HepG2 (cell line): ENCODE measurements at regions not wholly inside any gene's neighbourhood (a gene's known extent, or its start where the extent isn't known, plus 50 kb on each side); places are given as distances from the start of the nearest gene placed in this dataset.

Source experiments
- ATAC-seq: fragments of 200-7000 bp; cut with Tn5 transposase; 3 replicates; pipeline ENCODE4 v1.9.1; 2020; ENCODE audit warnings: mild to moderate bottlenecking, moderate library complexity
- BruUV-seq: library from RNA; stranded (reverse); fragments of 400-500 nt; replicated peaks from 2 replicates; lab custom pipeline; 2021; lab: Mats Ljungman, UMichigan
- CTCF ChIA-PET: fragments of 300-600 bp; formaldehyde crosslinking; extraction: SDS; loops from one replicate; lab custom pipeline; 2021; ENCODE audit warnings: low total read pairs, inconsistent platforms, low intra/inter-chr PET ratio; lab: Yijun Ruan, JAX
- POLR2A ChIA-PET: fragments of 350-600 bp; sonication (Branson Sonifier 250); formaldehyde crosslinking; loops from one replicate; lab custom pipeline; 2020; ENCODE audit warnings: antibody characterized with exemption, inconsistent platforms; lab: Yijun Ruan, JAX
- DNase-seq: peaks from one replicate; pipeline ENCODE4 v3.0.0-alpha.2; 2015; ENCODE audit warnings: low spot score
- FAIRE-seq: peaks from 3 replicates; lab custom pipeline; 2011; peaks lifted over from hg19 to GRCh38; lab: Jason Lieb, UNC
- H2AFZ ChIP-seq: one replicate; pipeline ENCODE4 v1.6.1; 2011; ENCODE audit warnings: low read length, inconsistent platforms
- H3K27ac ChIP-seq: fragments of 300-600 bp; 3 replicates; pipeline ENCODE4 v1.8.0; 2011; ENCODE audit warnings: mixed run types, mild to moderate bottlenecking, mixed read lengths, low read length, inconsistent platforms; ENCODE audit not compliant: insufficient read depth; ENCODE audit errors: extremely low read length
- H3K27me3 ChIP-seq, 2 experiments: fragments of 200-600 bp in 1 of 2; 2 replicates in 1 of 2; 3 replicates in 1 of 2; pipeline versions ENCODE4 v1.6.0 to v1.8.0; 2011; ENCODE audit warnings: low read length in 2 of 2, mild to moderate bottlenecking in 2 of 2, moderate library complexity in 2 of 2, inconsistent platforms in 1 of 2; ENCODE audit not compliant: insufficient read depth in 2 of 2, control insufficient read depth in 1 of 2
- H3K36me3 ChIP-seq, 2 experiments: fragments of 200-600 bp in 1 of 2; replicated peaks in 1 of 2; 2 replicates in 1 of 2; 3 replicates in 1 of 2; pipeline versions ENCODE4 v1.5.1 to v1.8.0; 2011; ENCODE audit warnings: low read length in 2 of 2, inconsistent platforms in 1 of 2; ENCODE audit not compliant: insufficient read depth in 2 of 2, control insufficient read depth in 1 of 2
- H3K4me1 ChIP-seq: 2 replicates; pipeline ENCODE4 v1.5.1; 2012; ENCODE audit warnings: low read length, inconsistent platforms; ENCODE audit not compliant: insufficient read depth
- H3K4me2 ChIP-seq: 2 replicates; pipeline ENCODE4 v1.6.0; 2011; ENCODE audit warnings: low read depth, low read length, inconsistent platforms
- H3K4me3 ChIP-seq, 3 experiments: fragments of 200-600 bp in 1 of 3; sonication (generic), shearing (Covaris generic) in 1 of 3; replicated peaks in 1 of 3; 2 replicates each; pipeline ENCODE4 v1.5.1; 2011 to 2016; ENCODE audit warnings: low read length in 3 of 3, inconsistent platforms in 2 of 3, low read depth in 2 of 3, mild to moderate bottlenecking in 2 of 3, control low read depth in 1 of 3, mixed read lengths in 1 of 3; ENCODE audit not compliant: insufficient read depth in 1 of 3
- H3K79me2 ChIP-seq: one replicate; pipeline ENCODE4 v1.6.1; 2011; ENCODE audit warnings: low read length, inconsistent platforms; ENCODE audit not compliant: insufficient read depth
- H3K9ac ChIP-seq: 2 replicates; pipeline ENCODE4 v1.6.0; 2011; ENCODE audit warnings: mild to moderate bottlenecking, low read depth, low read length, inconsistent platforms; ENCODE audit not compliant: insufficient read depth
- H3K9me3 ChIP-seq: 2 replicates; pipeline ENCODE4 v1.5.1; 2012; ENCODE audit warnings: mild to moderate bottlenecking, low read length
- H4K20me1 ChIP-seq: 2 replicates; pipeline ENCODE4 v1.6.0; 2011; ENCODE audit warnings: inconsistent platforms, mild to moderate bottlenecking, low read length, moderate library complexity; ENCODE audit not compliant: insufficient read depth
- ARID3A ChIP-seq: IDR thresholded peaks from 2 replicates; pipeline ENCODE4 v1.6.1; 2012; ENCODE audit warnings: low read depth, low read length, improper control_type of control experiment
- BATF2 ChIP-seq: sonication (generic); formaldehyde crosslinking; IDR thresholded peaks from 2 replicates; pipeline ENCODE4 v1.8.0; 2022; ENCODE audit warnings: mild to moderate bottlenecking, missing genetic modification reagents, moderate library complexity
- MLX ChIP-seq: IDR thresholded peaks from 2 replicates; pipeline ENCODE4 v1.6.1; 2016
- NCOA5 ChIP-seq: sonication (generic); formaldehyde crosslinking; IDR thresholded peaks from 2 replicates; pipeline ENCODE4 v1.4.0; 2020; ENCODE audit warnings: missing genetic modification reagents
- PCBP1 ChIP-seq: fragments of 200-400 bp; formaldehyde crosslinking; IDR thresholded peaks from 2 replicates; pipeline ENCODE4 v1.6.1; 2017; ENCODE audit warnings: mild to moderate bottlenecking, low read depth, low read length, borderline replicate concordance
- RXRB ChIP-seq: IDR thresholded peaks from 2 replicates; pipeline ENCODE4 v1.6.1; 2016; ENCODE audit warnings: borderline replicate concordance, missing genetic modification reagents, missing compliant biosample characterization
- SSRP1 ChIP-seq: IDR thresholded peaks from 2 replicates; pipeline ENCODE4 v1.6.1; 2016; ENCODE audit warnings: control low read depth
- U2AF1 ChIP-seq: fragments of 200-400 bp; formaldehyde crosslinking; optimal IDR thresholded peaks from 2 replicates; pipeline ENCODE3; 2017; ENCODE audit warnings: mild to moderate bottlenecking, low read depth, low read length
- XBP1 ChIP-seq: sonication (generic); formaldehyde crosslinking; IDR thresholded peaks from 2 replicates; pipeline ENCODE4 v1.5.0; 2020; ENCODE audit warnings: missing genetic modification reagents
- ZFP62 ChIP-seq: sonication (generic); formaldehyde crosslinking; IDR thresholded peaks from 2 replicates; pipeline ENCODE4 v1.4.0; 2020; ENCODE audit warnings: missing genetic modification reagents
- ZNF282 ChIP-seq: fragments of 450-650 bp; IDR thresholded peaks from 2 replicates; pipeline ENCODE4 v1.6.1; 2018; ENCODE audit not compliant: partially characterized antibody
- ZNF383 ChIP-seq: sonication (generic); formaldehyde crosslinking; IDR thresholded peaks from 2 replicates; pipeline ENCODE4 v1.4.0; 2020; ENCODE audit warnings: missing genetic modification reagents, mild to moderate bottlenecking, borderline replicate concordance
- ZNF549 ChIP-seq: sonication (generic); formaldehyde crosslinking; IDR thresholded peaks from 2 replicates; pipeline ENCODE4 v1.5.0; 2020; ENCODE audit warnings: missing genetic modification reagents
- ZNF768 ChIP-seq: sonication (generic); formaldehyde crosslinking; IDR thresholded peaks from 2 replicates; pipeline ENCODE4 v1.4.0; 2020; ENCODE audit warnings: missing genetic modification reagents
- ZNF879 ChIP-seq: sonication (generic); formaldehyde crosslinking; IDR thresholded peaks from 2 replicates; pipeline ENCODE4 v1.8.1; 2023; ENCODE audit warnings: missing genetic modification reagents
- ZSCAN9 ChIP-seq: IDR thresholded peaks from 2 replicates; pipeline ENCODE4 v1.6.1; 2016; ENCODE audit warnings: borderline replicate concordance
- WGBS: methylation state at CpG from one replicate; pipeline ENCODE4 v1.1.6; 2017; ENCODE audit warnings: low lambda C conversion rate; 5-methylcytosine and 5-hydroxymethylcytosine counted together
- in situ Hi-C: cut with HindIII; loops from 2 replicates; pipeline ENCODE4 v1.10.0; 2017; ENCODE audit warnings: low pct_unique_long_range_greater_than_20kb; ENCODE audit not compliant: extremely low pct_ligation_motif_present
- intact Hi-C: fragments of 100-400 bp; cut with micrococcal nuclease; formaldehyde crosslinking; loops from one replicate; pipeline ENCODE4 v1.10.0; 2022; ENCODE audit not compliant: unreplicated experiment
- TF ChIP-seq, protein P1 (sequence below): sonication (generic); formaldehyde crosslinking; IDR thresholded peaks from 2 replicates; pipeline ENCODE4 v1.4.0; 2020; ENCODE audit warnings: mild to moderate bottlenecking, low read depth, missing genetic modification reagents

- no peaks in the 10 kb centered on the region for H4K20me1 ChIP-seq
- H3K27me3 ChIP-seq: no peaks in the 10 kb centered on the region
- intact Hi-C loops (no loop called here), in situ Hi-C loops (loop anchor here (10.0 kb wide), 1 partner anchor 153 kb away; no protein-coding TSS in a partner anchor)
- ChIA-PET POLR2A (no interaction called here), CTCF (no interaction called here)
- no TSS peak for BruUV-seq
- H3K79me2 ChIP-seq: peaks cover 5% of the 10 kb centered on the region
- FAIRE-seq: no peak
- H3K4me2 ChIP-seq: no peak overlapping the region
- no peak overlapping the region for H3K4me3 ChIP-seq
- WGBS: 95% methylated on average over 4 of the region's 4 CpGs
- H3K36me3 ChIP-seq: no peaks in the 10 kb centered on the region
- no peak overlapping the region for H3K9ac ChIP-seq
- no peak for DNase-seq
- ATAC-seq: no peak
- no peak overlapping the region for H2AFZ ChIP-seq
- no peaks in the 10 kb centered on the region for H3K9me3 ChIP-seq
- no peak overlapping the region for H3K27ac ChIP-seq
- TF ChIP-seq ZNF282 (no peak), ZNF768 (CRISPR knock-in tag) (no peak), MLX (CRISPR knock-in tag) (no peak), ZFP62 (CRISPR knock-in tag) (no peak), ZNF549 (CRISPR knock-in tag) (no peak), SSRP1 (CRISPR knock-in tag) (no peak)
- TF ChIP-seq, protein P1, sequence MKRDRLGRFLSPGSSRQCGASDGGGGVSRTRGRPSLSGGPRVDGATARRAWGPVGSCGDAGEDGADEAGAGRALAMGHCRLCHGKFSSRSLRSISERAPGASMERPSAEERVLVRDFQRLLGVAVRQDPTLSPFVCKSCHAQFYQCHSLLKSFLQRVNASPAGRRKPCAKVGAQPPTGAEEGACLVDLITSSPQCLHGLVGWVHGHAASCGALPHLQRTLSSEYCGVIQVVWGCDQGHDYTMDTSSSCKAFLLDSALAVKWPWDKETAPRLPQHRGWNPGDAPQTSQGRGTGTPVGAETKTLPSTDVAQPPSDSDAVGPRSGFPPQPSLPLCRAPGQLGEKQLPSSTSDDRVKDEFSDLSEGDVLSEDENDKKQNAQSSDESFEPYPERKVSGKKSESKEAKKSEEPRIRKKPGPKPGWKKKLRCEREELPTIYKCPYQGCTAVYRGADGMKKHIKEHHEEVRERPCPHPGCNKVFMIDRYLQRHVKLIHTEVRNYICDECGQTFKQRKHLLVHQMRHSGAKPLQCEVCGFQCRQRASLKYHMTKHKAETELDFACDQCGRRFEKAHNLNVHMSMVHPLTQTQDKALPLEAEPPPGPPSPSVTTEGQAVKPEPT (CRISPR knock-in tag): no peak
- peaks cover 50% of the 10 kb centered on the region for H3K4me1 ChIP-seq
Measured at GRCh38 chr9:91042024-91042423, 240.4 kb downstream of the SYK start.

DNA sequence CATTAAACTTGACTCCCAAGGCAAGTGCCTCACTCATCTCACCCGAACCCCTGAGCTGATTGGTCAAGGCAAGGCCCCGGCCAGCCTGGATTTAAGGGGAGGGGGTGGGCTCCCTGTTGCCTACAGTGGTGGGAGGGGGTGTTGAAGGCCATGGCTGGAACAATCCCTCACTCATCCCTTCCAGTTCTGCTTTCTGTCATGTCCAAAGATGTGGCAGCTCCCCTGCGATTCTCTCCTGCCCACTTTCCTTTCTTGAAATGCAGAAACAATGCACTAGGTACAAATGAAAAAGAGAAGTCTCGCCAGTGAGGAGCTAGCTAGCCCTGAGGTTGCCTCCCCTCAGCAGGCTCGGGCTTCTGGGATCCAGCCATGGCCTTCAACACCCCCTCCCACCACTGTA is 240.9 kb downstream of the SYK start:
- WGBS: 94% methylated on average over 5 of the region's 5 CpGs
- no peak for FAIRE-seq
- no peak for ATAC-seq
- TF ChIP-seq U2AF1: no peak
- TF ChIP-seq NCOA5 (CRISPR knock-in tag): no peak
- TF ChIP-seq ZSCAN9 (CRISPR knock-in tag): no peak
- TF ChIP-seq ZNF383 (CRISPR knock-in tag): no peak
- TF ChIP-seq ZNF879 (CRISPR knock-in tag): no peak
- TF ChIP-seq PCBP1: no peak
- no peak for TF ChIP-seq BATF2 (CRISPR knock-in tag)
- no peak for TF ChIP-seq XBP1
- no peak for TF ChIP-seq RXRB (CRISPR knock-in tag)
- TF ChIP-seq ARID3A: no peak

More for the DNA sequence above, 240.9 kb downstream of the SYK start:
- no peaks in the 10 kb centered on the region for H3K9me3 ChIP-seq
- no peak overlapping the region for H3K4me3 ChIP-seq
- H3K4me2 ChIP-seq: no peak overlapping the region
- CTCF ChIA-PET: no interaction called here
- H3K9ac ChIP-seq: no peak overlapping the region
- no TSS peak for BruUV-seq
- H3K27me3 ChIP-seq: no peaks in the 10 kb centered on the region
- H2AFZ ChIP-seq: no peak overlapping the region
- no peaks in the 10 kb centered on the region for H3K36me3 ChIP-seq
- no peak for DNase-seq
- H3K4me1 ChIP-seq: peaks cover 48% of the 10 kb centered on the region
- POLR2A ChIA-PET: no interaction called here
- intact Hi-C loops (no loop called here), in situ Hi-C loops (loop anchor here (10.0 kb wide), 1 partner anchor 152 kb away; no protein-coding TSS in a partner anchor)
- H3K27ac ChIP-seq: no peak overlapping the region
- no peaks in the 10 kb centered on the region for H4K20me1 ChIP-seq
- peaks cover 5% of the 10 kb centered on the region for H3K79me2 ChIP-seq
